Psoas muscle (tissue), 7 donors: ENCODE measurements at regions not wholly inside any gene's neighbourhood (a gene's known extent, or its start where the extent isn't known, plus 50 kb on each side); places are given as distances from the start of the nearest gene placed in this dataset.

Experiments
- ATAC-seq, 4 donors: fragments of 200-7000 bp; cut with Tn5 transposase; one replicate each; pipeline ENCODE4 v1.9.1; 2020; ENCODE audit warnings: moderate library complexity in 3 of 4, mild to moderate bottlenecking in 2 of 4
- DNase-seq, 2 donors: peaks; one replicate each; pipeline ENCODE4 v3.0.0-alpha.2; 2020
- H3K27ac ChIP-seq: fragments of 200-600 bp; one replicate; pipeline ENCODE4 v1.8.0; 2022
- H3K27me3 ChIP-seq, 3 donors: fragments of 200-600 bp in 1 of 3; one replicate each; pipeline versions ENCODE4 v1.6.1 to v1.8.0; 2013 to 2022; ENCODE audit warnings: low read length in 2 of 3, mild to moderate bottlenecking in 2 of 3, moderate library complexity in 1 of 3; ENCODE audit not compliant: insufficient read depth in 3 of 3
- H3K36me3 ChIP-seq, 2 donors: fragments of 200-600 bp in 1 of 2; one replicate each; pipeline versions ENCODE4 v1.6.1 to v1.8.0; 2013 to 2022; ENCODE audit warnings: low read depth in 1 of 2, mild to moderate bottlenecking in 1 of 2, moderate library complexity in 1 of 2; ENCODE audit not compliant: insufficient read depth in 1 of 2
- H3K4me1 ChIP-seq: fragments of 200-600 bp; one replicate; pipeline ENCODE4 v1.8.0; 2022
- H3K4me3 ChIP-seq: fragments of 200-600 bp; one replicate; pipeline ENCODE4 v1.8.0; 2022; ENCODE audit warnings: mild to moderate bottlenecking
- H3K9me3 ChIP-seq: fragments of 200-600 bp; one replicate; pipeline ENCODE4 v1.8.0; 2022
- WGBS, 3 donors: extraction: QIAGEN DNeasy Blood & Tissue Kit; methylation state at CpG; one replicate each; pipeline versions ENCODE4 v1.1.6 to v1.1.7; 2013; 5-methylcytosine and 5-hydroxymethylcytosine counted together
- intact Hi-C, 2 donors: fragments of 100-400 bp; cut with DNase I; formaldehyde crosslinking; loops; one replicate each; pipeline versions ENCODE4 v1.11.0 to v1.14.2; 2022
- TF ChIP-seq, protein P1 (sequence below): fragments of 200-600 bp; IDR thresholded peaks from one replicate; pipeline ENCODE4 v1.8.0; 2022; ENCODE audit warnings: antibody characterized with exemption
- donor health status: healthy with polysubstance abuse.
- donor health status: DM: no; HTN: no; CAD: no; lungs with moderate emphysema.
- donor health status: Bipolar disorder and iron deficiency.
- donor health status: healthy.
- donor health status: DM: yes; HTN: yes; CAD: no.
- donor health status: DM: no; HTN: no; CAD: no.
- donor health status: DM: yes; HTN: yes; CAD: no.

DNA sequence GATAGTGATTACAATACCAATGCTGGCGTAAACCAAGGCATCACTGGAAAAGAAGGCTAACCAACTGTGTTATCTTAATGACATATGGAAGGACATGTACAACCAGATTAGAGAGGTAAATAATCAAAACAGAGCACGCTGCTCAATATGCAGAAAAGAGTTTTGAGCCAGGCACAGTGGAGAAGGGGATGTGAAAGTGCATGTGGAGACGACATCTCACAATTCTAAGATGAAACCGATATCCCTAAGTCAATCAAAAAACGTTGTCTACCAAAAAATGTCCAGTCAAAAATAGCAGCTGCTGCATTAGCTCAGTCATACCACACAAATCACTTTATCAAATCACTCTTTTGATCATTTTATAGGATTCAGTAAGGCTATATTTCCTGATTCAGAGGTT lies 116.3 kb upstream of the OLIG2 start:
- H3K4me1 ChIP-seq, result no peaks in the 10 kb centered on the region
- WGBS, 3 donors, result 65 to 70% (median 66%) methylated on average over 5 of the region's 5 CpGs
- no peak overlapping the region for H3K4me3 ChIP-seq

DNA sequence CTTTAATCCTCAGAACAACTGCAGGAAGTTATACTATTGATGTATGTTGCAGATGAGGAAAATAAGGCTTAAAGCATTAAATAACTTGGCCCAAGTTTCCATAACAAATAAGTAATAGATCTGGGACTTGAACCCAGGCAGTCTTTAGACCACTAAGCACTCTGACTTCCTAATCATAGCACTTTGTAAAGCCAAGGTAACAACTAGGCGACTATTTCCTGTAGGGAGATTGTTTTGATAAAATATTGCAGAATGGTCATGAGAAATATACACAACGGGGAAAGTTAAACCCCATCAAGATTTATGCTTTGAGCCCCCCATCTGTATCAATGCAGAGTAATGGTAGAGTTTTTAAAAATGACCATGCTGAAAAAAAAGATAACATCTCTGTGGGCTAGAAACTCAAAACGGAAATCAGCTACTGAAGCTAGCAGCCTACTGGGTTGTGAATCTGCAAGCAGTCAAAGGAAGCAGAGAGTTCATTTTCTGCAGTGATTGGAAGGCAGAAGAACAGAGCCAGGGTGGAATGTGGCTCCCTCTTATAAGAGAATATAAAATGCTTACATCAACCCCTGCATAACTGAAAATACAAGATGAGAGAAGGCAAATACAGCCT lies 111.2 kb upstream of the OLIG2 start:
- ATAC-seq (no peak), DNase-seq (no peak)
- Histone ChIP-seq H3K4me1 (no peaks in the 10 kb centered on the region), H3K4me3 (no peak overlapping the region), H3K27ac (no peak overlapping the region), H3K36me3 (no peaks in the 10 kb centered on the region), H3K27me3 (peaks cover 0 to 6% (median 2%) of the 10 kb centered on the region in 3 donors), H3K9me3 (no peaks in the 10 kb centered on the region)
- 47 to 69% (median 54%) methylated on average over 3 of the region's 3 CpGs for WGBS, 3 donors
- intact Hi-C loops, result no loop called here
- TF ChIP-seq, protein P1, sequence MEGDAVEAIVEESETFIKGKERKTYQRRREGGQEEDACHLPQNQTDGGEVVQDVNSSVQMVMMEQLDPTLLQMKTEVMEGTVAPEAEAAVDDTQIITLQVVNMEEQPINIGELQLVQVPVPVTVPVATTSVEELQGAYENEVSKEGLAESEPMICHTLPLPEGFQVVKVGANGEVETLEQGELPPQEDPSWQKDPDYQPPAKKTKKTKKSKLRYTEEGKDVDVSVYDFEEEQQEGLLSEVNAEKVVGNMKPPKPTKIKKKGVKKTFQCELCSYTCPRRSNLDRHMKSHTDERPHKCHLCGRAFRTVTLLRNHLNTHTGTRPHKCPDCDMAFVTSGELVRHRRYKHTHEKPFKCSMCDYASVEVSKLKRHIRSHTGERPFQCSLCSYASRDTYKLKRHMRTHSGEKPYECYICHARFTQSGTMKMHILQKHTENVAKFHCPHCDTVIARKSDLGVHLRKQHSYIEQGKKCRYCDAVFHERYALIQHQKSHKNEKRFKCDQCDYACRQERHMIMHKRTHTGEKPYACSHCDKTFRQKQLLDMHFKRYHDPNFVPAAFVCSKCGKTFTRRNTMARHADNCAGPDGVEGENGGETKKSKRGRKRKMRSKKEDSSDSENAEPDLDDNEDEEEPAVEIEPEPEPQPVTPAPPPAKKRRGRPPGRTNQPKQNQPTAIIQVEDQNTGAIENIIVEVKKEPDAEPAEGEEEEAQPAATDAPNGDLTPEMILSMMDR, result no peak

More for the DNA sequence above, 116.3 kb upstream of the OLIG2 start:
- TF ChIP-seq, protein P1, result no peak
- H3K27ac ChIP-seq, result no peak overlapping the region
- no peak for DNase-seq
- no peak for ATAC-seq
- intact Hi-C loops, result no loop called here
- H3K9me3 ChIP-seq, result no peaks in the 10 kb centered on the region
- H3K27me3 ChIP-seq, result no peaks in the 10 kb centered on the region
- no peaks in the 10 kb centered on the region for H3K36me3 ChIP-seq

DNA sequence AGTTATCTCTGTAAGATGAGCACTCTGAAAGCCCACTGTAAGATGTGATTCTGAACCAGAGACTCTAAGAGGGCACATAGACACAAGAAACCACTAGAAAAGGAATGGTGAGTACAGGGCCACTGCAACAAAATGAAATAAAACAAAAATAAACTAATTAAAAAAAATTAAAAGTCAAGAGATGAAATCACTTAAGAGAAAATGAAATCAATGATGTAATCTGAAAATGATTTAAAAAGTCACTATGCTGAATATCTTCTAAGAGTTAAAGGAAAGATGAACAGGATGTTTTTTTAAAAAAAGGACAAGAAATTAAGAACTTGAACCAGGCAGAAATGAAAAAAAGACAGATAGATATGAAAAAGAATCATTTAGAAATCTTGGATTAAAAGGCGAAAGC lies 110.6 kb upstream of the OLIG2 start:
- intact Hi-C loops, result no loop called here
- ATAC-seq (no peak), DNase-seq (no peak)
- TF ChIP-seq, protein P1, result no peak
- Histone ChIP-seq H3K27ac (no peak overlapping the region), H3K9me3 (no peaks in the 10 kb centered on the region), H3K4me1 (no peaks in the 10 kb centered on the region), H3K4me3 (no peak overlapping the region), H3K36me3 (no peaks in the 10 kb centered on the region), H3K27me3 (peaks cover 0 to 6% (median 2%) of the 10 kb centered on the region in 3 donors)
- WGBS, 3 donors, result 65 to 88% (median 81%) methylated on average over 1 of the region's 1 CpG

DNA sequence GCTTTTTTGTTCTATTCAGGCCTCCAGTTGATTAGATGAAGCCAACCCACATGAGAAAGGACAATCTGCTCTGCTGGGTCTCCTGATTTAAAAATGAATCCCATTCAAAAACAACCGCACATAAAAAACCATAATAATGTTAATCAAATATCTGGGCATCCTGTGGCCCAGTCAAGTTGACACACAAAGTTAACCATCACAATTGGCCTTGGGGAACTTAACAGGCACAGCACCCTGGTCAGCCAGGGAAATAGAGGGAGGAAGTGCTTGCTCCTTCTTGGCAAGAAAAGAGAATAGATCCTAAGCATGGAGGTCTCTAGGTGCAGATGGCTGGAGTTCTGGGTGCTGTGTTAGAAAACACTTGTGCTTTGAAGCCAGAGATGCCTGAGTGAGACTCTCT lies 109.6 kb upstream of the OLIG2 start:
- H3K27me3 ChIP-seq, result peaks cover 0 to 6% (median 2%) of the 10 kb centered on the region in 3 donors
- 94 to 100% (median 94%) methylated on average over 1 of the region's 1 CpG for WGBS, 3 donors

More for the DNA sequence above, 109.6 kb upstream of the OLIG2 start:
- Histone ChIP-seq H3K4me1 (no peaks in the 10 kb centered on the region), H3K4me3 (no peak overlapping the region), H3K27ac (no peak overlapping the region), H3K9me3 (no peaks in the 10 kb centered on the region), H3K36me3 (no peaks in the 10 kb centered on the region)
- intact Hi-C loops, result no loop called here
- TF ChIP-seq, protein P1, result no peak
- ATAC-seq (no peak), DNase-seq (no peak)
